Nephron (organoid): ENCODE measurements at regions not wholly inside any gene's neighbourhood (a gene's known extent, or its start where the extent isn't known, plus 50 kb on each side); places are given as distances from the start of the nearest gene placed in this dataset.

ENCODE experiments used
- H3K27ac Mint-ChIP-seq, 3 experiments: 2 replicates each; pipeline ENCODE4 v1.8.0; 2020; ENCODE audit warnings: mixed read lengths in 3 of 3, mild to moderate bottlenecking in 2 of 3, moderate library complexity in 1 of 3
- H3K27me3 Mint-ChIP-seq: 2 replicates; pipeline ENCODE4 v1.8.0; 2021; ENCODE audit warnings: low read depth, mild to moderate bottlenecking, moderate library complexity, mixed read lengths
- H3K36me3 Mint-ChIP-seq: 2 replicates; pipeline ENCODE4 v1.8.0; 2020; ENCODE audit warnings: low read depth, mixed read lengths
- H3K4me1 Mint-ChIP-seq: 2 replicates; pipeline ENCODE4 v1.8.0; 2020; ENCODE audit warnings: mixed read lengths
- H3K4me3 Mint-ChIP-seq, 3 experiments: 2 replicates each; pipeline ENCODE4 v1.8.0; 2020; ENCODE audit warnings: mild to moderate bottlenecking in 3 of 3, mixed read lengths in 3 of 3, moderate library complexity in 2 of 3
- H3K9me3 Mint-ChIP-seq: 2 replicates; pipeline ENCODE4 v1.8.0; 2020; ENCODE audit warnings: mixed read lengths
- TF ChIP-seq, protein P1 (sequence below), 3 experiments: fragments of 200-600 bp; sonication (generic); IDR thresholded peaks; one replicate each; pipeline ENCODE4 v1.5.0; 2021; ENCODE audit warnings: antibody characterized with exemption in 3 of 3; ENCODE audit not compliant: unreplicated experiment in 3 of 3

DNA sequence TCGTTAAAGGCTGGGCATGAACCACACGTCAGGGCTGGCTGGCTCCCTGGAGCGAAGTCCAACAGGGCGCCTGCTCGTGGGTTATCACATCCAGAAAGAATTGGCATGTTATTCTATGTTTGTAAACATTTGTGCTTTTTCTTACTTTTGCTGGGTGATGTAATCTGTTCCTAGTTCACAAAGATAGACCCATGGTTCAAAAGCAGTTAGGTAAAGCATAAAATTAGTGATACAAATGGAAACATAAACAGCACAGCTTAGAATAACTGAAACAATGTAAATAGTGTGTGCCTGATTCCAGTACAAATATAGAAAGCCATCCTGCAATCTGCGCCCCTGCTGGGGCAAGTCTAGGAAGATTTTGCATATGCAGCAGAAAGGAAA lies 184.0 kb upstream of the C1orf174 start:
- TF ChIP-seq, protein P1, sequence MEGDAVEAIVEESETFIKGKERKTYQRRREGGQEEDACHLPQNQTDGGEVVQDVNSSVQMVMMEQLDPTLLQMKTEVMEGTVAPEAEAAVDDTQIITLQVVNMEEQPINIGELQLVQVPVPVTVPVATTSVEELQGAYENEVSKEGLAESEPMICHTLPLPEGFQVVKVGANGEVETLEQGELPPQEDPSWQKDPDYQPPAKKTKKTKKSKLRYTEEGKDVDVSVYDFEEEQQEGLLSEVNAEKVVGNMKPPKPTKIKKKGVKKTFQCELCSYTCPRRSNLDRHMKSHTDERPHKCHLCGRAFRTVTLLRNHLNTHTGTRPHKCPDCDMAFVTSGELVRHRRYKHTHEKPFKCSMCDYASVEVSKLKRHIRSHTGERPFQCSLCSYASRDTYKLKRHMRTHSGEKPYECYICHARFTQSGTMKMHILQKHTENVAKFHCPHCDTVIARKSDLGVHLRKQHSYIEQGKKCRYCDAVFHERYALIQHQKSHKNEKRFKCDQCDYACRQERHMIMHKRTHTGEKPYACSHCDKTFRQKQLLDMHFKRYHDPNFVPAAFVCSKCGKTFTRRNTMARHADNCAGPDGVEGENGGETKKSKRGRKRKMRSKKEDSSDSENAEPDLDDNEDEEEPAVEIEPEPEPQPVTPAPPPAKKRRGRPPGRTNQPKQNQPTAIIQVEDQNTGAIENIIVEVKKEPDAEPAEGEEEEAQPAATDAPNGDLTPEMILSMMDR (IDR thresholded peaks at IDR 0.05; ENCODE audit: unreplicated experiment in 3 of 3), result no peak
- Mint-ChIP-seq H3K27ac (peak overlapping the region; percentile 59 to 81 (median 74)), H3K27me3 (peaks cover 42% of the 10 kb centered on the region), H3K9me3 (peaks cover 19% of the 10 kb centered on the region), H3K4me1 (peaks cover 28% of the 10 kb centered on the region), H3K36me3 (no peaks in the 10 kb centered on the region), H3K4me3 (no peak overlapping the region)

DNA sequence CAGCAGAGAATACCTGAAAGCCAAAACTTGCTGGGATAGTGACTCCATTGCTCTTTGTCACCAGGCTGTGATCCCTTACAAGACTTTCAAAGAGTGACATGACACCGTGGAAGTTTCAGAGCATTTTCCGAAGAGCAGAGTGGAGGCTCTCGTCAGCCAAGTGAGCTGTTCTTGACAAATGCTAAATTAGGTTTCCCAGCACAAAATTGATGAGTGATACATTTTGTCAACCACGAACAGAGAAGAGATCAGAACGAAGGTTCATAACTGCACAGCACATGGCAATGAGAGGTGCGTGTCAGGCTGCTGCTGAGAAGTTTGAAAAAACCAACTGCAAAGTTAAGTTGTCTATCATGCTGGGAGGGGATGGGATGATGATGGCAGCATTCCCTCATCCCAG lies 184.4 kb upstream of the C1orf174 start:
- H3K27me3 Mint-ChIP-seq, result peaks cover 42% of the 10 kb centered on the region
- H3K4me1 Mint-ChIP-seq, result peaks cover 28% of the 10 kb centered on the region
- no peak overlapping the region for H3K4me3 Mint-ChIP-seq
- TF ChIP-seq, protein P1 (IDR thresholded peaks at IDR 0.05; ENCODE audit: unreplicated experiment in 3 of 3), result no peak
- H3K9me3 Mint-ChIP-seq, result peaks cover 18% of the 10 kb centered on the region
- H3K27ac Mint-ChIP-seq, result peak overlapping the region; percentile 59 to 81 (median 74)
- no peaks in the 10 kb centered on the region for H3K36me3 Mint-ChIP-seq

DNA sequence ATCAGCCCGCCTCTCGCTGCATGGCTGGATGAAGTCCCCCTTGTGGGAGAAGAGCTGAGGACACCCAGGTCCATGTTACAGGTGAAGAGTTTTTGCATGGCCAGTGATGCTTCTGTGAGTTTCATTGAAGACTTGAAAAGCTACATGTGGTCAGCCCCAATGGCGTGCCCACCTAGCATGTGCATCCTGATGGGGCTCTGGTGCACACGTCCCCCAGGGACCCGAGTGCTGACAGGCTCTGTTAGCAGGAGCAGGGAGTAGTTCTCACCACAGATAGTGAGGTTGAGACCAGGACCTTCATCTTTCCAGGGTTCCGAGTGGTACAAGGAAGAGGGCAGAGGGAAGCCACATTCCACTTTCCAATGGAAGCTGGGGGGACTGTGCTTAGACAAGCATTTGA lies 184.8 kb upstream of the C1orf174 start:
- no peak overlapping the region for H3K4me3 Mint-ChIP-seq
- TF ChIP-seq, protein P1 (IDR thresholded peaks at IDR 0.05; ENCODE audit: unreplicated experiment in 3 of 3), result no peak
- peaks cover 42% of the 10 kb centered on the region for H3K27me3 Mint-ChIP-seq
- H3K9me3 Mint-ChIP-seq, result peaks cover 17% of the 10 kb centered on the region
- H3K4me1 Mint-ChIP-seq, result peaks cover 28% of the 10 kb centered on the region
- no peaks in the 10 kb centered on the region for H3K36me3 Mint-ChIP-seq
- no peak overlapping the region for H3K27ac Mint-ChIP-seq

DNA sequence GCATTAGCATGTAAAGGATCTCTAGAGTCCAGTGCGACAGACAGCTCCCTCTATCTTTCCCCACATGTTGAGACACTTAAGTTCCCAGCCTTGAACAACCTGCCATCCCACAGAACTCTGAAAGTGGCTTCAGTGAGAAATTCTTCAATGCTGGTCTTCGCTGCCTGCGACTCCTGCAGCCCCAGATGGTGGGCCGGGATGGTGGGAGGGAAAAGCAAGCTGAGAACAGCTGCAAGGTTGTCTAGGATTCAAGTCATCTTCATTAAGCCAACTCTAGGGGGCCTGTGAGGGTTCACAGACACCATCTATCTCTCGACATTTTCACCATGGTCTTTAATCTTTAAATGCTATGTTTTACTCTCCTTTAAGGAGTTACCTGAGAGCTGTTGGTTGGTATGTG lies 185.5 kb upstream of the C1orf174 start:
- Mint-ChIP-seq H3K27ac (peak overlapping the region in 1 of 3 experiments; percentile 45), H3K4me1 (peaks cover 28% of the 10 kb centered on the region), H3K9me3 (peaks cover 14% of the 10 kb centered on the region), H3K4me3 (peak overlapping the region in 1 of 3 experiments; percentile 2), H3K36me3 (no peaks in the 10 kb centered on the region), H3K27me3 (peaks cover 37% of the 10 kb centered on the region)
- TF ChIP-seq, protein P1 (IDR thresholded peaks at IDR 0.05; ENCODE audit: unreplicated experiment in 3 of 3), result no peak

DNA sequence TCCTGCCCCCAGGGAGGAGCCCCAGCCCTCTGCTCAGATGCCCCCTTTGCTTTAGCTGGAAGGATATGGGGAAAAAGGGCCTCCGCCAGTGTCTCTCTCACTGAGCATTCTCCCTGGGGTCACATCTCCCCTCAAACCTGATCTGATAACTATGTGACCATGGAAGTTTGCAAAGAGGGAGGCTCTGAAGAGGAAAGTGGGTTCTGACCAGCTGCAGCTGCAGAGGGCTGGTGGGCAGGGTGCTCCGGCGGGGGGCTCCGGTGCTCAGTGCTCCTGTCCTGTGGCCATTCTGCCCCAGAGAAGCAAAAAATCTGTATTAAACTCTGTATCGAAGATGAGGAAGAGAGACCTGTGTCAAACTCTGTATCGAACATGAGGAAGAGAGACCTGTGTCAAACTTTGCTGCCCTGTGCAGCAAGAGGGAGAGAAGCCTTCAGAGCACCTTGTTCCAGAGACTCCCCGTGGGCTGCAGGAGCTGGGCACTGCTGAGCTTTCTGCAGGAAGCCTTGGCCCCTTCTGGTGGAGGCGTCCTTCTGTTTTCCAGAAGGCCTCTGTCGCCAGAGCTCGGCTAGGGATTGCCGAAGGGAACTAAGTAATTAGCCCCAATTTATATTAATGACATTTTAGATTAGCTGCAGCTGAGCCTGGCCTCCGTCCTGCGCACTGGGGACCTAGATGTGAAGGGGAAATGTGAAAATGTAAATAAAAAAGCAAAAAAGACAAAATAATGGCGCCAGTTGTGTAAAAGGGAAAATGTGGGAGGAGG lies 186.2 kb upstream of the C1orf174 start:
- Mint-ChIP-seq H3K9me3 (peaks cover 11% of the 10 kb centered on the region), H3K4me3 (no peak overlapping the region), H3K36me3 (no peaks in the 10 kb centered on the region), H3K27me3 (peaks cover 30% of the 10 kb centered on the region), H3K27ac (no peak overlapping the region), H3K4me1 (peaks cover 28% of the 10 kb centered on the region)
- TF ChIP-seq, protein P1 (IDR thresholded peaks at IDR 0.05; ENCODE audit: unreplicated experiment in 3 of 3), result no peak

DNA sequence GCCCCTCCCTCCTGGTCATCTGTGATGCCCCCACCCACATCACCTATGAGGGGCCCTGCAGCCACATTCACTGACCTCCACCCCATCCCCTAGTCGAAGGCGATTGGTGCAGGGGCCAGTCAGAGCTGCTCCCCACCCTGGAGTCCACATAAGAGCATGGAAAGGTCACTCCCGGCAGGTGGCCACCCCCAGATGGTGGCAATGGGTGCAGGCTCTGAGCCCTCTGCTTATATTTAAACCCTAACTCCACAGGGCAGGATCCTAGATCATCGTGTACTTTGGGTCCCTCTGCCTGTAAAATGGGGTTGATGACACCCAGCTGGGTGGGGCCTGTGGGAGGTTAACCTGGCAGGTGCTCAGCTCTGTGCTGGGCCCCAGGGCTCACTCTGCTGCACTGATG lies 186.8 kb upstream of the C1orf174 start:
- Mint-ChIP-seq H3K9me3 (peaks cover 11% of the 10 kb centered on the region), H3K36me3 (no peaks in the 10 kb centered on the region), H3K4me1 (peaks cover 28% of the 10 kb centered on the region), H3K27ac (no peak overlapping the region), H3K27me3 (peaks cover 28% of the 10 kb centered on the region), H3K4me3 (no peak overlapping the region)
- TF ChIP-seq, protein P1 (IDR thresholded peaks at IDR 0.05; ENCODE audit: unreplicated experiment in 3 of 3), result no peak
